ENCODE measurements at regions not wholly inside any gene's neighbourhood (a gene's known extent, or its start where the extent isn't known, plus 50 kb on each side); places are given as distances from the start of the nearest gene placed in this dataset.
"Not testable (repeated sequence)": the region's sequence is repeated elsewhere in the genome, so short reads cannot be mapped to it uniquely, and the experiment has no call there.

- ATAC-seq, result no peak
- POLR2A ChIA-PET, result no interaction called here
- BruUV-seq (replicated peaks), result no TSS peak
Measured at GRCh38 chr5:124831687-124832240, 85.3 kb upstream of the ZNF608 start.

GRCh38 chr5:124832510-124832909 lies 86.1 kb upstream of the ZNF608 start:
- H3K4me1 ChIP-seq (ENCODE audit: control insufficient read depth, insufficient read depth, low read length), result no peaks in the 10 kb centered on the region
- DNase-seq (ENCODE audit: low read depth, low spot score), result no peak
- no peak for TF ChIP-seq TCF7L2 (IDR thresholded peaks at IDR 0.05; ENCODE audit: low read depth, low read length)
- TF ChIP-seq POLR2AphosphoS5 (IDR thresholded peaks at IDR 0.05; ENCODE audit: low read depth, low read length), result no peak
- TF ChIP-seq CTCF (IDR thresholded peaks at IDR 0.05), result no peak
- no peak for TF ChIP-seq SIN3A (IDR thresholded peaks at IDR 0.05; ENCODE audit: borderline replicate concordance, insufficient read depth, low read depth, low read length)
- no peak for TF ChIP-seq REST (IDR thresholded peaks at IDR 0.05; ENCODE audit: insufficient read depth in 1 of 2, low read depth in 2 of 2, low read length in 1 of 2)
- no TSS peak for BruUV-seq (replicated peaks)
- in situ Hi-C loops (cut with HindIII; ENCODE audit: low pct_unique_long_range_greater_than_20kb, low sequenced_read_pairs), result no loop called here
- H3K4me3 ChIP-seq (ENCODE audit: low read depth in 2 of 2, low read length in 2 of 2), result no peak overlapping the region
- ChIA-PET POLR2A (no interaction called here), CTCF (interaction anchor here (0.6 kb wide), 1 partner anchor 252 kb away, joined by 12 read pairs; no protein-coding TSS in a partner anchor)
- no peak for ATAC-seq
- H3K9me3 ChIP-seq (ENCODE audit: control insufficient read depth, insufficient read depth, low read depth, low read length), result 0 out of 2 replicates have a peak, but pooled peaks cover 2% of the 10 kb centered on the region
- no peak overlapping the region for H3K27ac ChIP-seq (ENCODE audit: low read length)
- H3K27me3 ChIP-seq (ENCODE audit: control insufficient read depth, insufficient read depth, low read length), result no peaks in the 10 kb centered on the region
- no peaks in the 10 kb centered on the region for H3K36me3 ChIP-seq (ENCODE audit: control insufficient read depth, insufficient read depth, low read length)
- intact Hi-C loops (cut with micrococcal nuclease; ENCODE audit: unreplicated experiment), result no loop called here

More at GRCh38 chr5:124831687-124832240, 85.3 kb upstream of the ZNF608 start:
- CTCF ChIA-PET, result no interaction called here
- H3K4me1 ChIP-seq (ENCODE audit: control insufficient read depth, insufficient read depth, low read length), result no peaks in the 10 kb centered on the region
- 0 out of 2 replicates have a peak, but pooled peaks cover 2% of the 10 kb centered on the region for H3K9me3 ChIP-seq (ENCODE audit: control insufficient read depth, insufficient read depth, low read depth, low read length)
- H3K36me3 ChIP-seq (ENCODE audit: control insufficient read depth, insufficient read depth, low read length), result no peaks in the 10 kb centered on the region
- in situ Hi-C loops (cut with HindIII; ENCODE audit: low pct_unique_long_range_greater_than_20kb, low sequenced_read_pairs), result no loop called here
- no peaks in the 10 kb centered on the region for H3K27me3 ChIP-seq (ENCODE audit: control insufficient read depth, insufficient read depth, low read length)
- H3K4me3 ChIP-seq (ENCODE audit: low read depth in 2 of 2, low read length in 2 of 2), result no peak overlapping the region
- intact Hi-C loops (cut with micrococcal nuclease; ENCODE audit: unreplicated experiment), result no loop called here
- DNase-seq (ENCODE audit: low read depth, low spot score), result no peak
- H3K27ac ChIP-seq (ENCODE audit: low read length), result no peak overlapping the region
- TF ChIP-seq TCF7L2 (IDR thresholded peaks at IDR 0.05; ENCODE audit: low read depth, low read length), result no peak
- TF ChIP-seq CTCF (IDR thresholded peaks at IDR 0.05), result no peak
- TF ChIP-seq SIN3A (IDR thresholded peaks at IDR 0.05; ENCODE audit: borderline replicate concordance, insufficient read depth, low read depth, low read length), result no peak
- TF ChIP-seq POLR2AphosphoS5 (IDR thresholded peaks at IDR 0.05; ENCODE audit: low read depth, low read length), result no peak
- no peak for TF ChIP-seq REST (IDR thresholded peaks at IDR 0.05; ENCODE audit: insufficient read depth in 1 of 2, low read depth in 2 of 2, low read length in 1 of 2)

GRCh38 chr5:124836314-124836713 lies 89.9 kb upstream of the ZNF608 start:
- H3K9me3 ChIP-seq (ENCODE audit: control insufficient read depth, insufficient read depth, low read depth, low read length); intact Hi-C loops (cut with micrococcal nuclease; ENCODE audit: unreplicated experiment); H3K4me1 ChIP-seq (ENCODE audit: control insufficient read depth, insufficient read depth, low read length); H3K27me3 ChIP-seq (ENCODE audit: control insufficient read depth, insufficient read depth, low read length); ATAC-seq; DNase-seq (ENCODE audit: low read depth, low spot score); H3K36me3 ChIP-seq (ENCODE audit: control insufficient read depth, insufficient read depth, low read length); H3K27ac ChIP-seq (ENCODE audit: low read length); H3K4me3 ChIP-seq (ENCODE audit: low read depth in 2 of 2, low read length in 2 of 2); in situ Hi-C loops (cut with HindIII; ENCODE audit: low pct_unique_long_range_greater_than_20kb, low sequenced_read_pairs); CTCF ChIA-PET; BruUV-seq (replicated peaks): not testable (repeated sequence)
- POLR2A ChIA-PET, result interaction anchor here (0.7 kb wide), 1 partner anchor 1179 kb away, joined by 8 read pairs; no protein-coding TSS in a partner anchor
